22Rv1 (cell line): ENCODE measurements at regions not wholly inside any gene's neighbourhood (a gene's known extent, or its start where the extent isn't known, plus 50 kb on each side); places are given as distances from the start of the nearest gene placed in this dataset.

Source experiments
- CTCF ChIP-seq: fragments of 450-650 bp; IDR thresholded peaks from 2 replicates; pipeline ENCODE4 v1.5.1; 2017; ENCODE audit warnings: mild to moderate bottlenecking
- ZFX ChIP-seq: fragments of 450-650 bp; IDR thresholded peaks from 2 replicates; pipeline ENCODE4 v1.6.1; 2017; ENCODE audit warnings: antibody characterized with exemption, borderline replicate concordance

DNA sequence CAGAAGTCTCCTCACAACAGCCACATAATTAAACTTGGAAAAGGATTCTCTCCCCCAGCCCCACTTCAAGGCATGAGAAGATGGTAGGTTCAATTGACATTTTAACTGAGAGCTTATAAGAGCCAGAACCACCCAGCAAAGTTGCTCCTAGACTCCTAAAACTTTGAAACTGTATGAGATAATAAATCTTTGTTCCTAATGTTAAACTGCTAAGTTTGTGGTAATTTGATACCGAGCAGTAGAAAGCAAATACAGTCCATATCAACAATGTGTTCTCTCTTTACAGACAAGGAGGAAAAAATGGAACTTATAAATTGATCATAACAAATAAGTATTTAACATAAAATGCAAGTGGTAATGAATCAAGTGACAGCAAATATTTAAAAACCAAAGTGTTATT lies 831.8 kb downstream of the MAFB start:
- TF ChIP-seq CTCF (no peak), ZFX (no peak)
